Sigmoid colon (tissue), 6 donors: ENCODE measurements at regions not wholly inside any gene's neighbourhood (a gene's known extent, or its start where the extent isn't known, plus 50 kb on each side); places are given as distances from the start of the nearest gene placed in this dataset.

ENCODE experiments used
- DNase-seq: peaks from one replicate; pipeline ENCODE4 v3.0.0-alpha.2; 2019
- H3K27ac ChIP-seq, 4 donors: fragments of 200-600 bp; sonication (generic); one replicate each; pipeline ENCODE4 v1.5.1; 2016 to 2019; ENCODE audit warnings: mild to moderate bottlenecking in 1 of 4
- H3K27me3 ChIP-seq, 3 donors: fragments of 200-600 bp; sonication (generic); one replicate each; pipeline ENCODE4 v1.5.1; 2019; ENCODE audit warnings: mild to moderate bottlenecking in 1 of 3
- H3K36me3 ChIP-seq, 4 donors: fragments of 200-600 bp; sonication (generic); one replicate each; pipeline ENCODE4 v1.5.1; 2016 to 2019
- H3K4me1 ChIP-seq, 4 donors: fragments of 200-600 bp; sonication (generic); one replicate each; pipeline ENCODE4 v1.5.1; 2017 to 2019
- H3K4me3 ChIP-seq, 4 donors: fragments of 200-600 bp; sonication (generic); one replicate each; pipeline ENCODE4 v1.5.1; 2017 to 2019; ENCODE audit warnings: mild to moderate bottlenecking in 2 of 4, moderate library complexity in 1 of 4
- H3K9me3 ChIP-seq, 4 donors: fragments of 200-600 bp in 3 of 4; sonication (generic) in 3 of 4; one replicate each; pipeline versions ENCODE4 v1.5.1 to v1.6.1; 2013 to 2019
- EP300 ChIP-seq, 4 donors: sonication (generic); formaldehyde crosslinking; IDR thresholded peaks; one replicate each; pipeline ENCODE4 v1.6.1; 2017; ENCODE audit warnings: antibody characterized with exemption in 4 of 4
- POLR2A ChIP-seq, 2 donors: fragments of 450-650 bp; IDR thresholded peaks; one replicate each; pipeline ENCODE4 v1.6.1; 2016; ENCODE audit warnings: antibody characterized with exemption in 2 of 2, mild to moderate bottlenecking in 2 of 2, moderate library complexity in 2 of 2
- POLR2AphosphoS5 ChIP-seq, 4 donors: sonication (generic); formaldehyde crosslinking; IDR thresholded peaks; one replicate each; pipeline ENCODE4 v1.6.1; 2017; ENCODE audit warnings: antibody characterized with exemption in 4 of 4
- WGBS, 2 donors: extraction: QIAGEN DNeasy Blood & Tissue Kit; methylation state at CpG; one replicate each; pipeline ENCODE4 v1.1.7; 2013; 5-methylcytosine and 5-hydroxymethylcytosine counted together
- intact Hi-C: fragments of 100-400 bp; cut with DNase I; formaldehyde crosslinking; loops from one replicate; pipeline ENCODE4 v1.15.1; 2023
- TF ChIP-seq, protein P1 (sequence below), 4 experiments: fragments of 450-650 bp in 3 of 4; fragments of 200-600 bp in 1 of 4; IDR thresholded peaks; one replicate each; pipeline ENCODE4 v1.5.1; 2016 to 2019; ENCODE audit warnings: antibody characterized with exemption in 4 of 4, mild to moderate bottlenecking in 3 of 4, moderate library complexity in 2 of 4
- donor health status: healthy with polysubstance abuse.
- donor health status: healthy.

DNA sequence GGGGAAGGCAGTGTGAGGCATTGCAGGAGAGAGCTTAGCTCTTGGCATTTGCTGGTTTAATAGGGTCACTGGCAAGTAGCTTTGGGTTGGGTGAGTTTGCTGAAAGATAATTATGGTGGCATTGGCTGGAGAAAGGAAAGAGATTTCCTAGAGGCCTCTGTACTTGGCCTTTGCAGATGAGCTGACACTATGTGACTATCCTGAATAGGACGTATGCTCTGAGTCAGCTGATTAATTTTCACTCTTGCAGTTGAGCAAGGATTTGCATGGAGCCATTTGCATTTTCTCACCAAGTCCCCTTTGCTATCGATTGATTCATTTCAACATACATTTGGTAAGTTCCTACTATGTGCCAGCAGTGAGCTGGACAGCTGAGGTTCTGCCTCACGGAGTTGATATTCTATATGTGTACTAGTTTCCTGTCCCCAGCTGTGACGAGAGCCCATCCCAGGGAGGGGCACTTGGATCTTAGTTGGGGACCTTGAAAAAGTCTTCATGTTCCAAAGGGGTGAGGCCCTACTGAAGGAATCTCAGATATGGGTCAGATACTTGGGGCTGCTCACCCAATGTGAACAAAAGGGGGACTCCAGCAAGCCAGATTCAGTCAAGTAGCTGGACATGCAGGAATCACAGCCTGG lies 245.7 kb downstream of the LOXHD1 start:
- Histone ChIP-seq H3K27ac (peak overlapping the region; percentile 74 to 81 (median 78)), H3K36me3 (no peaks in the 10 kb centered on the region), H3K9me3 (no peaks in the 10 kb centered on the region), H3K4me1 (peaks cover 0 to 66% (median 55%) of the 10 kb centered on the region in 4 donors), H3K4me3 (no peak overlapping the region), H3K27me3 (no peaks in the 10 kb centered on the region)
- no peak for DNase-seq
- intact Hi-C loops, result loop anchor here (5.0 to 10.0 kb wide), 2 partner anchors 74 to 227 kb away; no protein-coding TSS in a partner anchor
- TF ChIP-seq, protein P1, sequence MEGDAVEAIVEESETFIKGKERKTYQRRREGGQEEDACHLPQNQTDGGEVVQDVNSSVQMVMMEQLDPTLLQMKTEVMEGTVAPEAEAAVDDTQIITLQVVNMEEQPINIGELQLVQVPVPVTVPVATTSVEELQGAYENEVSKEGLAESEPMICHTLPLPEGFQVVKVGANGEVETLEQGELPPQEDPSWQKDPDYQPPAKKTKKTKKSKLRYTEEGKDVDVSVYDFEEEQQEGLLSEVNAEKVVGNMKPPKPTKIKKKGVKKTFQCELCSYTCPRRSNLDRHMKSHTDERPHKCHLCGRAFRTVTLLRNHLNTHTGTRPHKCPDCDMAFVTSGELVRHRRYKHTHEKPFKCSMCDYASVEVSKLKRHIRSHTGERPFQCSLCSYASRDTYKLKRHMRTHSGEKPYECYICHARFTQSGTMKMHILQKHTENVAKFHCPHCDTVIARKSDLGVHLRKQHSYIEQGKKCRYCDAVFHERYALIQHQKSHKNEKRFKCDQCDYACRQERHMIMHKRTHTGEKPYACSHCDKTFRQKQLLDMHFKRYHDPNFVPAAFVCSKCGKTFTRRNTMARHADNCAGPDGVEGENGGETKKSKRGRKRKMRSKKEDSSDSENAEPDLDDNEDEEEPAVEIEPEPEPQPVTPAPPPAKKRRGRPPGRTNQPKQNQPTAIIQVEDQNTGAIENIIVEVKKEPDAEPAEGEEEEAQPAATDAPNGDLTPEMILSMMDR (IDR thresholded peaks at IDR 0.05), result no peak
- no peak for TF ChIP-seq POLR2AphosphoS5 (IDR thresholded peaks at IDR 0.05)
- TF ChIP-seq POLR2A (IDR thresholded peaks at IDR 0.05), result no peak
- TF ChIP-seq EP300 (IDR thresholded peaks at IDR 0.05), result no peak
- WGBS, 2 donors, result 65 to 79% methylated on average over 4 of the region's 4 CpGs

- TF ChIP-seq, protein P1 (IDR thresholded peaks at IDR 0.05), result no peak
- peak; percentile 19 to 73 (median 66) for TF ChIP-seq POLR2AphosphoS5 (IDR thresholded peaks at IDR 0.05)
- H3K27ac ChIP-seq, result peak overlapping the region; percentile 74 to 81 (median 78)
- H3K9me3 ChIP-seq, result no peaks in the 10 kb centered on the region
- H3K4me3 ChIP-seq, result no peak overlapping the region
- no peaks in the 10 kb centered on the region for H3K36me3 ChIP-seq
- peak; percentile 84 for DNase-seq
- 50 to 51% methylated on average over 6 of the region's 6 CpGs for WGBS, 2 donors
- no peaks in the 10 kb centered on the region for H3K27me3 ChIP-seq
- intact Hi-C loops, result loop anchor here (5.0 to 10.0 kb wide), 2 partner anchors 75 to 227 kb away; no protein-coding TSS in a partner anchor
- peaks cover 0 to 59% (median 48%) of the 10 kb centered on the region in 4 donors for H3K4me1 ChIP-seq
Observed at GRCh38 chr18:46411867-46412690, 244.9 kb downstream of the LOXHD1 start.

- peak overlapping the region; percentile 74 to 81 (median 78) for H3K27ac ChIP-seq
- no peak for DNase-seq
- H3K27me3 ChIP-seq, result no peaks in the 10 kb centered on the region
- H3K36me3 ChIP-seq, result no peaks in the 10 kb centered on the region
- peaks cover 0 to 51% (median 40%) of the 10 kb centered on the region in 4 donors for H3K4me1 ChIP-seq
- no peak for TF ChIP-seq POLR2AphosphoS5 (IDR thresholded peaks at IDR 0.05)
- TF ChIP-seq POLR2A (IDR thresholded peaks at IDR 0.05), result no peak
- TF ChIP-seq, protein P1 (IDR thresholded peaks at IDR 0.05), result no peak
- no peak for TF ChIP-seq EP300 (IDR thresholded peaks at IDR 0.05)
- H3K9me3 ChIP-seq, result no peaks in the 10 kb centered on the region
- no peak overlapping the region for H3K4me3 ChIP-seq
- intact Hi-C loops, result loop anchor here (5.0 to 10.0 kb wide), 2 partner anchors 76 to 228 kb away; no protein-coding TSS in a partner anchor
- 55 to 66% methylated on average over 11 of the region's 11 CpGs for WGBS, 2 donors
Observed at GRCh38 chr18:46412916-46413315, 244.1 kb downstream of the LOXHD1 start.

- Histone ChIP-seq H3K27me3 (no peaks in the 10 kb centered on the region), H3K27ac (peak overlapping the region in 3 of 4 donors; percentile 77 to 81 (median 79)), H3K36me3 (no peaks in the 10 kb centered on the region), H3K4me1 (peaks cover 0 to 51% (median 42%) of the 10 kb centered on the region in 4 donors), H3K4me3 (no peak overlapping the region), H3K9me3 (no peaks in the 10 kb centered on the region)
- no peak for TF ChIP-seq POLR2A (IDR thresholded peaks at IDR 0.05)
- TF ChIP-seq, protein P1 (IDR thresholded peaks at IDR 0.05), result no peak
- TF ChIP-seq EP300 (IDR thresholded peaks at IDR 0.05), result no peak
- no peak for TF ChIP-seq POLR2AphosphoS5 (IDR thresholded peaks at IDR 0.05)
- no peak for DNase-seq
- WGBS, 2 donors, result 50 to 66% methylated on average over 3 of the region's 3 CpGs
- intact Hi-C loops, result loop anchor here (5.0 to 10.0 kb wide), 2 partner anchors 76 to 229 kb away; no protein-coding TSS in a partner anchor
Observed at GRCh38 chr18:46413684-46414083, 243.3 kb downstream of the LOXHD1 start.
